ENCODE measurements at regions not wholly inside any gene's neighbourhood (a gene's known extent, or its start where the extent isn't known, plus 50 kb on each side); places are given as distances from the start of the nearest gene placed in this dataset.

DNA sequence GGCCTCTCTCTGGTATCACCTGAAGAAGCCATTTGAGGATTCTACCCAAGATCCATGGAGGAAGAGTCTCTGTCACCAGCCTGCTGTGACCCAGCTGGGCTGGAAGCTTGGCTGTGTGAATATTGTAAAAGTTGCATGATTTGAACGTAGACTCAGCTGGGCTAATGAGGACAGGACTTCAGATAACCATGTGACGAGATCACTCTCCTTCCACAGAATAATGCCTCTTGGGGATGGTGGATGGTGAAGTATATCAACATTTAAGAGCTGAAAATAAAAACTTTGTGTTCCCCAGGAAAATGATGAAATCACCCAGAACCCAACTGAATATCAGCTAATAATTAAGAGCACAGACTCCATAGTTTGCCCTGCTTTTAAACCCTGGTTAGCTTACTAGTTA lies 427.9 kb downstream of the CD83 start:
- no peak overlapping the region for H3K4me3 ChIP-seq
- intact Hi-C loops (cut with DNase I): no loop called here
- no peak for TF ChIP-seq POLR2AphosphoS5 (IDR thresholded peaks at IDR 0.05)
- TF ChIP-seq EP300 (IDR thresholded peaks at IDR 0.05): no peak
- TF ChIP-seq POLR2A (IDR thresholded peaks at IDR 0.05; ENCODE audit: low read depth): no peak
- TF ChIP-seq, protein P1, sequence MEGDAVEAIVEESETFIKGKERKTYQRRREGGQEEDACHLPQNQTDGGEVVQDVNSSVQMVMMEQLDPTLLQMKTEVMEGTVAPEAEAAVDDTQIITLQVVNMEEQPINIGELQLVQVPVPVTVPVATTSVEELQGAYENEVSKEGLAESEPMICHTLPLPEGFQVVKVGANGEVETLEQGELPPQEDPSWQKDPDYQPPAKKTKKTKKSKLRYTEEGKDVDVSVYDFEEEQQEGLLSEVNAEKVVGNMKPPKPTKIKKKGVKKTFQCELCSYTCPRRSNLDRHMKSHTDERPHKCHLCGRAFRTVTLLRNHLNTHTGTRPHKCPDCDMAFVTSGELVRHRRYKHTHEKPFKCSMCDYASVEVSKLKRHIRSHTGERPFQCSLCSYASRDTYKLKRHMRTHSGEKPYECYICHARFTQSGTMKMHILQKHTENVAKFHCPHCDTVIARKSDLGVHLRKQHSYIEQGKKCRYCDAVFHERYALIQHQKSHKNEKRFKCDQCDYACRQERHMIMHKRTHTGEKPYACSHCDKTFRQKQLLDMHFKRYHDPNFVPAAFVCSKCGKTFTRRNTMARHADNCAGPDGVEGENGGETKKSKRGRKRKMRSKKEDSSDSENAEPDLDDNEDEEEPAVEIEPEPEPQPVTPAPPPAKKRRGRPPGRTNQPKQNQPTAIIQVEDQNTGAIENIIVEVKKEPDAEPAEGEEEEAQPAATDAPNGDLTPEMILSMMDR (IDR thresholded peaks at IDR 0.05): no peak
- no peaks in the 10 kb centered on the region for H3K27me3 ChIP-seq
- 87% methylated on average over 2 of the region's 2 CpGs for WGBS
- H3K4me1 ChIP-seq: peaks cover 2 to 5% (median 3%) of the 10 kb centered on the region in 4 donors
- H3K27ac ChIP-seq (replicated peaks in 1 of 4): no peak overlapping the region
- H3K9me3 ChIP-seq: no peaks in the 10 kb centered on the region
- H3K36me3 ChIP-seq: no peaks in the 10 kb centered on the region
- DNase-seq (ENCODE audit: extremely low spot score): no peak

DNA sequence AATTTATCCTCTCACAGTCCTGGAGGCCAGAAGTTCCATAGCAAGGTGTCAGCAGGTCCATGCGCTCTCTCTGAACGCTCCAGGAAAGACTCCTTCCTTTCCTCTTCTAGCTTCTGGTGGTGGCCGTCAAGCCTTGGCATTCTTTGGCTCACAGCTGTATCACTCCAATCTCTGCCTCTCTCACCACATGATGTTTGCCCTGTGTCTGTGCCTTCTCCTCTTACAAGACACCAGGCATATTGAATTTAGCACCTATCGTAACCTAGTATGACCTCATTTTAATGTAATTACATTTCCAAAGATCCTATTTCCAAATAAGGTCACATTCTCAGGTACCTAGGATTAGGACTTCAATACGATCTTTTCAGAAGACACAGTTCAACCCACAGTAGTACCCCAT lies 428.5 kb downstream of the CD83 start:
- Histone ChIP-seq H3K4me3 (no peak overlapping the region), H3K27ac (replicated peaks in 1 of 4) (no peak overlapping the region), H3K4me1 (peaks cover 0 to 7% (median 0%) of the 10 kb centered on the region in 4 donors), H3K27me3 (no peaks in the 10 kb centered on the region), H3K9me3 (no peaks in the 10 kb centered on the region), H3K36me3 (no peaks in the 10 kb centered on the region)
- WGBS: 93% methylated on average over 5 of the region's 5 CpGs
- TF ChIP-seq POLR2AphosphoS5 (IDR thresholded peaks at IDR 0.05) (no peak), POLR2A (IDR thresholded peaks at IDR 0.05; ENCODE audit: low read depth) (no peak), EP300 (IDR thresholded peaks at IDR 0.05) (no peak)
- TF ChIP-seq, protein P1 (IDR thresholded peaks at IDR 0.05): no peak
- no peak for DNase-seq (ENCODE audit: extremely low spot score)
- intact Hi-C loops (cut with DNase I): no loop called here

DNA sequence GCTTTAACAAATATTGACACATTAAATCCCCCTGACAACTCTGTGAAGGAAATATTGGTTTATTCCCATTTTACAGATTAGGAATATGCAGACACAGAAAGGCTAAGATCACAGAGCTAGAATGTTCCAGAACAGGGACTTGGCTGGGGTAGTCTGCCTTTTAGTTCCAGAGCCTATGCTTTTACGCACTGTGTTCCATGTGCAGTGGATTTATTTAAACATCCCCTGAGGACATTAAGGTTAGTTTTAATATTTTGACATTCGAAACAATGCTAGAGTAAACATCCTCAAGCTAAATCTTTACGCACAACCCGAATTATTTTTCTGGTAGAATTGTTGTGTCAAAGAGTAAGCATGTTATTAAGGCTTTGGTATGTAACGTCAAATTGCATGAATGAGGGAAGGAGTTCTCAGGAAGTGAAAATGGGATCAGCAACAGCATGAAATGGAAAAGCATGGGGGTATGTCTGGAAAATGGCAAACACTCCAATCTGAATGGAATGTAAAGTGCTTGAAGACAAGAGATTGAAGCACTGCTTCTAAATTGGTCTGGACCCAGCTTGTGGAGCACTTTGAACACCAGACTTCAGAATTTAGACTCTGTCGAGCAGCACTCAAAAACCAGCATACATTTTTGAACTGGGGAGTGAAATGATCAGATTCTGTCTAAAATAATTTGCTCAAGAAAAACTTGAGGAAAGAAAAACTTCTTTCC lies 429.9 kb downstream of the CD83 start:
- Histone ChIP-seq H3K9me3 (no peaks in the 10 kb centered on the region), H3K27ac (replicated peaks in 1 of 4) (no peak overlapping the region), H3K4me1 (peaks cover 0 to 11% (median 0%) of the 10 kb centered on the region in 4 donors), H3K4me3 (no peak overlapping the region), H3K27me3 (no peaks in the 10 kb centered on the region), H3K36me3 (no peaks in the 10 kb centered on the region)
- no peak for DNase-seq (ENCODE audit: extremely low spot score)
- TF ChIP-seq EP300 (IDR thresholded peaks at IDR 0.05): no peak
- no peak for TF ChIP-seq POLR2AphosphoS5 (IDR thresholded peaks at IDR 0.05)
- TF ChIP-seq, protein P1 (IDR thresholded peaks at IDR 0.05): no peak
- no peak for TF ChIP-seq POLR2A (IDR thresholded peaks at IDR 0.05; ENCODE audit: low read depth)
- intact Hi-C loops (cut with DNase I): no loop called here
- whole genome bisulfite sequencing: 81% methylated on average over 6 of the region's 6 CpGs

DNA sequence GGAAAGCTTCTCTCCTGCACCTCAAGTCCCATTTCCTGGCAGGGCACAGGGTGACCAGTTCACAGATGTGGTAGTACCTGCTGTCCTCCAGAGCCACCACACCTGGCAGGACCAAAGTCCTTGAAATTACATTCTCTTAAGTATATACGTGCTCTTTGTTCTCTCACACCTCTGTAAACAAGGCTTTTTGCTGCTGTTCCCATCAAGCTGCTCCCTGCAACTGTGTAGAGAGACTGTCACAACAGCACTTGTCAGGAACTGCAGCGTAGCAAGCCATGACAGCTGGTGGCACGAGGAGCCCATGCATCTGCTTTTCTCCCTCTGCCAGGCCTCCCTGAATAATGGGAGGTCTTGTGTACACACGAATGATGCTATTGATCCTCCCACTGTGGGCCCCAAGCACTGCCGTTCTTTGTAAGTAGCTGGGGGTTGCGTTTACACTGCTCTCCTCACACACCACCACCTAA lies 431.8 kb downstream of the CD83 start:
- H3K27me3 ChIP-seq: no peaks in the 10 kb centered on the region
- H3K36me3 ChIP-seq: no peaks in the 10 kb centered on the region
- H3K27ac ChIP-seq (replicated peaks in 1 of 4): no peak overlapping the region
- H3K9me3 ChIP-seq: no peaks in the 10 kb centered on the region
- no peak for DNase-seq (ENCODE audit: extremely low spot score)
- no peak overlapping the region for H3K4me3 ChIP-seq
- intact Hi-C loops (cut with DNase I): no loop called here
- peaks cover 0 to 11% (median 0%) of the 10 kb centered on the region in 4 donors for H3K4me1 ChIP-seq
- no peak for TF ChIP-seq POLR2AphosphoS5 (IDR thresholded peaks at IDR 0.05)
- no peak for TF ChIP-seq EP300 (IDR thresholded peaks at IDR 0.05)
- TF ChIP-seq, protein P1 (IDR thresholded peaks at IDR 0.05): no peak
- no peak for TF ChIP-seq POLR2A (IDR thresholded peaks at IDR 0.05; ENCODE audit: low read depth)
- WGBS: 78% methylated on average over 6 of the region's 6 CpGs
